Cardiac fibroblast (primary cell): ENCODE measurements at regions not wholly inside any gene's neighbourhood (a gene's known extent, or its start where the extent isn't known, plus 50 kb on each side); places are given as distances from the start of the nearest gene placed in this dataset.
"Not testable (repeated sequence)": the region's sequence is repeated elsewhere in the genome, so short reads cannot be mapped to it uniquely, and the experiment has no call there.

Experiments used
- DNase-seq, 2 donors: peaks; one replicate each; pipeline versions ENCODE4 v3.0.0 to v3.0.0-alpha.2; 2010; ENCODE audit warnings: low read depth in 2 of 2
- H3K4me3 ChIP-seq, 2 donors: replicated peaks in 1 of 2; 1 replicate in 1 of 2; 2 replicates in 1 of 2; pipeline ENCODE4 v1.5.1; 2011; ENCODE audit warnings: low read depth in 2 of 2, low read length in 2 of 2, mild to moderate bottlenecking in 2 of 2, moderate library complexity in 1 of 2
- CTCF ChIP-seq: IDR thresholded peaks from one replicate; pipeline ENCODE4 v1.5.1; 2011; ENCODE audit warnings: low read depth, mild to moderate bottlenecking, low read length, inconsistent platforms

- TF ChIP-seq CTCF, result no peak
- DNase-seq, result no peak
Measured at GRCh38 chr10:25824050-25824449, 110.0 kb upstream of the MYO3A start.

GRCh38 chr10:25828475-25828874 is 105.6 kb upstream of the MYO3A start:
- DNase-seq, result no peak
- TF ChIP-seq CTCF, result no peak
- no peak overlapping the region for H3K4me3 ChIP-seq

More at GRCh38 chr10:25824050-25824449, 110.0 kb upstream of the MYO3A start:
- no peak overlapping the region for H3K4me3 ChIP-seq

GRCh38 chr10:25831080-25831479 is 102.9 kb upstream of the MYO3A start:
- no peak overlapping the region for H3K4me3 ChIP-seq
- DNase-seq, result no peak
- no peak for TF ChIP-seq CTCF

- no peak for TF ChIP-seq CTCF
- DNase-seq, result peak in 1 of 2 donors; percentile 20
- no peak overlapping the region for H3K4me3 ChIP-seq
Measured at GRCh38 chr10:25839683-25840082, 94.3 kb upstream of the MYO3A start.

GRCh38 chr10:25840875-25841274 is 93.2 kb upstream of the MYO3A start:
- DNase-seq, H3K4me3 ChIP-seq: not testable (repeated sequence)

- TF ChIP-seq CTCF, result no peak
- no peak for DNase-seq
- H3K4me3 ChIP-seq, result no peak overlapping the region
Measured at GRCh38 chr10:25842146-25842545, 91.9 kb upstream of the MYO3A start.

- no peak for DNase-seq
- no peak overlapping the region for H3K4me3 ChIP-seq
- TF ChIP-seq CTCF, result no peak
Measured at GRCh38 chr10:25843551-25844170, 90.4 kb upstream of the MYO3A start.

GRCh38 chr10:25844716-25845115 is 89.3 kb upstream of the MYO3A start:
- DNase-seq, H3K4me3 ChIP-seq: not testable (repeated sequence)
